ENCODE measurements at regions not wholly inside any gene's neighbourhood (a gene's known extent, or its start where the extent isn't known, plus 50 kb on each side); places are given as distances from the start of the nearest gene placed in this dataset.

DNA sequence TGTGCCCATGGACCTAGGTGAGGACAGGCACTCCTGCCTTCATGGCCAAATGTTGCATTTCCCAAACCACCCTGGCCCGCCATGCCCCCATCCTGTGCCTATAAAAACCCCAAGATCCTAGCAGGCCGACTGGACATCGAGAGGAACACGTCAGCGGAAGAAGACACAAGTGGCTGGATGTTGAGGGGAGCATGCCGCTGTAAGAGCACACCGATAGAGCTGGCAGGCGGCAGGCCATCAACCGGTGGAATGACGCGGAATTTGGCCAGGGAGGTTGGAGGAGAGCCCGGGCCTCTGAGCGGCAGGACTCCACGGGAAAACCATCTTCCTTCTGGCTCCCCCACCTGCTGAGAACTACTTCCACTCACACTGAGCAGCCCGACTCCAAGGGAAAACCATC lies 361.1 kb upstream of the TMPRSS15 start:
- Histone ChIP-seq H3K9me1 (replicated peaks; ENCODE audit: control insufficient read depth, extremely low read depth, insufficient read depth, low read length) (no peaks in the 10 kb centered on the region), H2AFZ (ENCODE audit: low read depth, low read length) (no peak overlapping the region), H3K9ac (replicated peaks; ENCODE audit: extremely low read depth, insufficient read depth, low read length) (no peak overlapping the region), H3K79me2 (ENCODE audit: control insufficient read depth, insufficient read depth, low read length) (no peaks in the 10 kb centered on the region), H3K27ac (ENCODE audit: insufficient read depth, low read depth, low read length) (no peak overlapping the region), H4K20me1 (replicated peaks; ENCODE audit: control insufficient read depth, extremely low read depth, insufficient read depth, low read length) (no peaks in the 10 kb centered on the region), H3K4me2 (ENCODE audit: insufficient read depth, low read length) (no peak overlapping the region), H3K9me3 (replicated peaks; ENCODE audit: control insufficient read depth, insufficient read depth, low read length) (no peaks in the 10 kb centered on the region), H3K27me3 (ENCODE audit: control insufficient read depth in 2 of 2, insufficient read depth in 2 of 2, low read length in 2 of 2) (no peaks in the 10 kb centered on the region), H3K4me1 (ENCODE audit: control insufficient read depth, extremely low read depth, insufficient read depth, low read length) (no peaks in the 10 kb centered on the region), H3K36me3 (ENCODE audit: control insufficient read depth in 2 of 2, extremely low read depth in 1 of 2, insufficient read depth in 2 of 2, low read length in 2 of 2) (no peaks in the 10 kb centered on the region), H3K4me3 (replicated peaks in 1 of 3; ENCODE audit: insufficient read depth in 1 of 3, low read depth in 1 of 3, low read length in 3 of 3) (no peak overlapping the region)
- CTCF ChIA-PET: no interaction called here
- no TSS peak for BruUV-seq (replicated peaks)
- no peak for DNase-seq (ENCODE audit: low read depth, low spot score)
- TF ChIP-seq JUN (IDR thresholded peaks at IDR 0.05; ENCODE audit: borderline replicate concordance, insufficient read depth, insufficient read length, low read depth) (no peak), POLR2A (IDR thresholded peaks at IDR 0.05; ENCODE audit: low read depth, low read length) (no peak), EZH2 (IDR thresholded peaks at IDR 0.05; ENCODE audit: borderline replicate concordance, low read depth, low read length, severe bottlenecking) (no peak), POLR2AphosphoS5 (IDR thresholded peaks at IDR 0.05; ENCODE audit: insufficient read depth, low read depth, low read length) (no peak), MYC (IDR thresholded peaks at IDR 0.05; ENCODE audit: low read depth, low read length) (no peak), MAX (IDR thresholded peaks at IDR 0.05; ENCODE audit: insufficient read depth, insufficient read length) (no peak), GATA2 (IDR thresholded peaks at IDR 0.05; ENCODE audit: insufficient read depth, insufficient read length, low read depth, low read length) (no peak)
- intact Hi-C loops (cut with micrococcal nuclease): no loop called here
- no peak for FAIRE-seq
- dilution Hi-C loops (cut with MboI; ENCODE audit: extremely low pct_ligation_motif_present, low sequenced_read_pairs): no loop called here
- POLR2A ChIA-PET: no interaction called here

DNA sequence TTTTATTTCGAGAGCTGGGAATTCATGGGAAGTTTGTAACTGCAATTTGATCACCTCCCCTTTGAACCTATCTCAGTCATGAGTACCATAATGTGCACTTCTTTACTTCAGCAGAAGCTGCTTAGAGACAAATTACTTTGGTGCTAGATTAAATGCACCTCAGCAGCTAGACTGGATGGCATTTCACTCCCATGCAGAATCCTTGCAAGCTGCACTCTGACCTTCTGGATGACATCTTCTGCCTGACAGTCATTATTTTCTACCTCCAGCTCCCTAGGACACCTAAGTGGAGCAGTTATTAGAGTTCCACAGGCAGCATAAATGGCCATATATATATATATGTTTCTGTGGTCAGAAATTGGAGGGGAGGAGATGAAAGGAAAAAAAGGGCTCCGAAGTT lies 366.0 kb upstream of the TMPRSS15 start:
- BruUV-seq (replicated peaks): no TSS peak
- TF ChIP-seq FOS (IDR thresholded peaks at IDR 0.05; ENCODE audit: borderline replicate concordance, insufficient read depth, low read length) (no peak), JUN (IDR thresholded peaks at IDR 0.05; ENCODE audit: borderline replicate concordance, insufficient read depth, insufficient read length, low read depth) (no peak), POLR2AphosphoS5 (IDR thresholded peaks at IDR 0.05; ENCODE audit: insufficient read depth, low read depth, low read length) (no peak), MYC (IDR thresholded peaks at IDR 0.05; ENCODE audit: low read depth, low read length) (no peak), EZH2 (IDR thresholded peaks at IDR 0.05; ENCODE audit: borderline replicate concordance, low read depth, low read length, severe bottlenecking) (no peak), MAX (IDR thresholded peaks at IDR 0.05; ENCODE audit: insufficient read depth, insufficient read length) (no peak), GATA2 (IDR thresholded peaks at IDR 0.05; ENCODE audit: insufficient read depth, insufficient read length, low read depth, low read length) (no peak), POLR2A (IDR thresholded peaks at IDR 0.05; ENCODE audit: low read depth, low read length) (no peak)
- TF ChIP-seq, protein P1, sequence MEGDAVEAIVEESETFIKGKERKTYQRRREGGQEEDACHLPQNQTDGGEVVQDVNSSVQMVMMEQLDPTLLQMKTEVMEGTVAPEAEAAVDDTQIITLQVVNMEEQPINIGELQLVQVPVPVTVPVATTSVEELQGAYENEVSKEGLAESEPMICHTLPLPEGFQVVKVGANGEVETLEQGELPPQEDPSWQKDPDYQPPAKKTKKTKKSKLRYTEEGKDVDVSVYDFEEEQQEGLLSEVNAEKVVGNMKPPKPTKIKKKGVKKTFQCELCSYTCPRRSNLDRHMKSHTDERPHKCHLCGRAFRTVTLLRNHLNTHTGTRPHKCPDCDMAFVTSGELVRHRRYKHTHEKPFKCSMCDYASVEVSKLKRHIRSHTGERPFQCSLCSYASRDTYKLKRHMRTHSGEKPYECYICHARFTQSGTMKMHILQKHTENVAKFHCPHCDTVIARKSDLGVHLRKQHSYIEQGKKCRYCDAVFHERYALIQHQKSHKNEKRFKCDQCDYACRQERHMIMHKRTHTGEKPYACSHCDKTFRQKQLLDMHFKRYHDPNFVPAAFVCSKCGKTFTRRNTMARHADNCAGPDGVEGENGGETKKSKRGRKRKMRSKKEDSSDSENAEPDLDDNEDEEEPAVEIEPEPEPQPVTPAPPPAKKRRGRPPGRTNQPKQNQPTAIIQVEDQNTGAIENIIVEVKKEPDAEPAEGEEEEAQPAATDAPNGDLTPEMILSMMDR (IDR thresholded peaks at IDR 0.05; ENCODE audit: extremely low read depth in 1 of 2, insufficient read depth in 1 of 2, low read depth in 1 of 2, low read length in 2 of 2): no peak
- dilution Hi-C loops (cut with MboI; ENCODE audit: extremely low pct_ligation_motif_present, low sequenced_read_pairs) (no loop called here), intact Hi-C loops (cut with micrococcal nuclease) (no loop called here)
- Histone ChIP-seq H3K9ac (replicated peaks; ENCODE audit: extremely low read depth, insufficient read depth, low read length) (no peak overlapping the region), H3K4me1 (ENCODE audit: control insufficient read depth, extremely low read depth, insufficient read depth, low read length) (no peaks in the 10 kb centered on the region), H3K36me3 (ENCODE audit: control insufficient read depth in 2 of 2, extremely low read depth in 1 of 2, insufficient read depth in 2 of 2, low read length in 2 of 2) (no peaks in the 10 kb centered on the region), H3K79me2 (ENCODE audit: control insufficient read depth, insufficient read depth, low read length) (no peaks in the 10 kb centered on the region), H3K27me3 (ENCODE audit: control insufficient read depth in 2 of 2, insufficient read depth in 2 of 2, low read length in 2 of 2) (no peaks in the 10 kb centered on the region), H4K20me1 (replicated peaks; ENCODE audit: control insufficient read depth, extremely low read depth, insufficient read depth, low read length) (no peaks in the 10 kb centered on the region), H3K9me3 (replicated peaks; ENCODE audit: control insufficient read depth, insufficient read depth, low read length) (no peaks in the 10 kb centered on the region), H3K27ac (ENCODE audit: insufficient read depth, low read depth, low read length) (no peak overlapping the region), H3K9me1 (replicated peaks; ENCODE audit: control insufficient read depth, extremely low read depth, insufficient read depth, low read length) (no peaks in the 10 kb centered on the region), H3K4me3 (replicated peaks in 1 of 3; ENCODE audit: insufficient read depth in 1 of 3, low read depth in 1 of 3, low read length in 3 of 3) (no peak overlapping the region), H3K4me2 (ENCODE audit: insufficient read depth, low read length) (no peak overlapping the region), H2AFZ (ENCODE audit: low read depth, low read length) (no peak overlapping the region)
- FAIRE-seq (no peak), DNase-seq (ENCODE audit: low read depth, low spot score) (no peak)
- CTCF ChIA-PET: no interaction called here
- POLR2A ChIA-PET: no interaction called here

All from endothelial cell of umbilical vein (primary cell).